Left lung (tissue), 4 donors: ENCODE measurements at regions not wholly inside any gene's neighbourhood (a gene's known extent, or its start where the extent isn't known, plus 50 kb on each side); places are given as distances from the start of the nearest gene placed in this dataset.

Source experiments
- ATAC-seq: fragments of 200-7000 bp; cut with Tn5 transposase; one replicate; pipeline ENCODE4 v1.9.1; 2020; ENCODE audit warnings: moderate library complexity
- DNase-seq, 4 donors: peaks; one replicate each; pipeline ENCODE4 v3.0.0-alpha.2; 2013 to 2020
- H3K27ac ChIP-seq, 2 donors: fragments of 200-600 bp; sonication (generic) in 1 of 2; one replicate each; pipeline versions ENCODE4 v1.5.0 to v1.8.0; 2020 to 2021
- H3K27me3 ChIP-seq, 2 donors: fragments of 200-600 bp; sonication (generic) in 1 of 2; one replicate each; pipeline versions ENCODE4 v1.5.0 to v1.8.0; 2020 to 2021
- H3K36me3 ChIP-seq, 2 donors: fragments of 200-600 bp; sonication (generic) in 1 of 2; one replicate each; pipeline versions ENCODE4 v1.5.0 to v1.8.0; 2020 to 2021
- H3K4me1 ChIP-seq, 2 donors: fragments of 200-600 bp; one replicate each; pipeline ENCODE4 v1.8.0; 2021
- H3K4me3 ChIP-seq, 2 donors: fragments of 200-600 bp; sonication (generic) in 1 of 2; one replicate each; pipeline versions ENCODE4 v1.5.0 to v1.8.0; 2020 to 2021; ENCODE audit warnings: mild to moderate bottlenecking in 1 of 2
- H3K9me3 ChIP-seq, 2 donors: fragments of 200-600 bp; sonication (generic) in 1 of 2; one replicate each; pipeline versions ENCODE4 v1.5.0 to v1.8.0; 2020 to 2021
- intact Hi-C, 2 donors: fragments of 100-400 bp; cut with DNase I; formaldehyde crosslinking; loops; one replicate each; pipeline versions ENCODE4 v1.11.2 to v1.14.2; 2022
- TF ChIP-seq, protein P1 (sequence below), 2 donors: fragments of 200-600 bp; sonication (generic) in 1 of 2; IDR thresholded peaks; one replicate each; pipeline versions ENCODE4 v1.5.0 to v1.8.0; 2021; ENCODE audit warnings: antibody characterized with exemption in 2 of 2
- donor health status: DM: no; HTN: yes; CAD: no.
- donor health status: DM: no; HTN: no; CAD: no.

DNA sequence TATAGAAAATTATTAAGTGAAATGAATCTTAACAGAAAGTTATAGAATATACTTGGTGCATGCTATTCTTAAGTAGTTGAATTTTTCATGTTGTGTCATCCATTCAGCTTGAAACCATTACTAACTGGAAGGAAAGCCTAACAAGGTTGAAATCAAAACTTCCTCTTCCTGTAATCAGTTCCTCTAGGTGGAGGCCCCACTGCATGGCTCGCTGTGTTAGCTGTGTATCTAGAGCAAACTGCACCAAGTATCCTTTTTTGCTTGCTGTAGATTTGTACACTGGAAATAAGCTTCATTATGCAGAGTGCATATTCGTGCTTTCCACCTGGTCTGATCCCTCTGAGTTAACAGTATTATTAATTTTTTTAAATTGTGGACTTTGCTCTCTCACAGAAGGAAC, 1146.1 kb downstream of the EFNB2 start:
- no peak overlapping the region for H3K4me3 ChIP-seq
- no peaks in the 10 kb centered on the region for H3K36me3 ChIP-seq
- H3K4me1 ChIP-seq = no peaks in the 10 kb centered on the region
- TF ChIP-seq, protein P1, sequence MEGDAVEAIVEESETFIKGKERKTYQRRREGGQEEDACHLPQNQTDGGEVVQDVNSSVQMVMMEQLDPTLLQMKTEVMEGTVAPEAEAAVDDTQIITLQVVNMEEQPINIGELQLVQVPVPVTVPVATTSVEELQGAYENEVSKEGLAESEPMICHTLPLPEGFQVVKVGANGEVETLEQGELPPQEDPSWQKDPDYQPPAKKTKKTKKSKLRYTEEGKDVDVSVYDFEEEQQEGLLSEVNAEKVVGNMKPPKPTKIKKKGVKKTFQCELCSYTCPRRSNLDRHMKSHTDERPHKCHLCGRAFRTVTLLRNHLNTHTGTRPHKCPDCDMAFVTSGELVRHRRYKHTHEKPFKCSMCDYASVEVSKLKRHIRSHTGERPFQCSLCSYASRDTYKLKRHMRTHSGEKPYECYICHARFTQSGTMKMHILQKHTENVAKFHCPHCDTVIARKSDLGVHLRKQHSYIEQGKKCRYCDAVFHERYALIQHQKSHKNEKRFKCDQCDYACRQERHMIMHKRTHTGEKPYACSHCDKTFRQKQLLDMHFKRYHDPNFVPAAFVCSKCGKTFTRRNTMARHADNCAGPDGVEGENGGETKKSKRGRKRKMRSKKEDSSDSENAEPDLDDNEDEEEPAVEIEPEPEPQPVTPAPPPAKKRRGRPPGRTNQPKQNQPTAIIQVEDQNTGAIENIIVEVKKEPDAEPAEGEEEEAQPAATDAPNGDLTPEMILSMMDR (IDR thresholded peaks at IDR 0.05) = no peak
- DNase-seq (no peak), ATAC-seq (no peak)
- H3K9me3 ChIP-seq = no peaks in the 10 kb centered on the region
- no peaks in the 10 kb centered on the region for H3K27me3 ChIP-seq
- no peak overlapping the region for H3K27ac ChIP-seq
- intact Hi-C loops = no loop called here

- TF ChIP-seq, protein P1 (IDR thresholded peaks at IDR 0.05) = no peak
- DNase-seq (no peak), ATAC-seq (no peak)
- no peak overlapping the region for H3K4me3 ChIP-seq
- no peak overlapping the region for H3K27ac ChIP-seq
- H3K27me3 ChIP-seq = no peaks in the 10 kb centered on the region
- H3K4me1 ChIP-seq = no peaks in the 10 kb centered on the region
- no peaks in the 10 kb centered on the region for H3K36me3 ChIP-seq
- intact Hi-C loops = no loop called here
- H3K9me3 ChIP-seq = no peaks in the 10 kb centered on the region
These were observed 1158.0 kb downstream of the EFNB2 start for GRCh38 chr13:105377452-105377851.

DNA sequence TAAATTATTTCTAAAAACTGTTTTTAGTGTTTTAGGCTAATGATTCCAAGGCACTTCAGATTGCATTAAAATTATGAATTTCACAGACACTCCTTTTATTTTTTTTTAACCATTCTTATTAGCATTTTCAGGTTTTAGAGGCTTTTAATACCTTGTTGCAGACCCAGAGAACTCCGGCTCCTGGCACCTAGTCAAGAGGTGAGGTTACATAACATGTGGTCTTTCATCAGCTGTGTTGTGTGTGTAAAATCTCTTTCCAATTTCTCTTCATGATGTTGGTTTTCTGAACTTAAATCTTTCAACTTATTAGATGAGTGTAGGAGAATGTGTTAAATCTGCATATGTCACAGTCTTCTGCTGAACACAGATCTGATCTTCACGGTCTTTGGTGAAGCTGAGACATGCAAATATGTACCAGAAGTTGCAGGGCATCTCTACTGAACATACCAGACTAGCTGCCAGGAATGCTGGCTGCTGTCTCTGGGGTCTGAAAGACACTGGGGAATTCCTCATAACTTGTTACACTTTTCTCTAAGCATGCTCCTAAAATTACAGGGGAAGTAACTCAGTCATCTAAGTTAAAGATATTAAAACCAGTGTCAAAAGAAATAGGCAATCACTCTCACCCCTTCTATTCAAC, 1165.3 kb downstream of the EFNB2 start:
- Histone ChIP-seq H3K27ac (no peak overlapping the region), H3K4me1 (no peaks in the 10 kb centered on the region), H3K36me3 (no peaks in the 10 kb centered on the region), H3K27me3 (no peaks in the 10 kb centered on the region), H3K9me3 (no peaks in the 10 kb centered on the region), H3K4me3 (no peak overlapping the region)
- TF ChIP-seq, protein P1 (IDR thresholded peaks at IDR 0.05) = no peak
- ATAC-seq = no peak
- no peak for DNase-seq
- intact Hi-C loops = no loop called here

DNA sequence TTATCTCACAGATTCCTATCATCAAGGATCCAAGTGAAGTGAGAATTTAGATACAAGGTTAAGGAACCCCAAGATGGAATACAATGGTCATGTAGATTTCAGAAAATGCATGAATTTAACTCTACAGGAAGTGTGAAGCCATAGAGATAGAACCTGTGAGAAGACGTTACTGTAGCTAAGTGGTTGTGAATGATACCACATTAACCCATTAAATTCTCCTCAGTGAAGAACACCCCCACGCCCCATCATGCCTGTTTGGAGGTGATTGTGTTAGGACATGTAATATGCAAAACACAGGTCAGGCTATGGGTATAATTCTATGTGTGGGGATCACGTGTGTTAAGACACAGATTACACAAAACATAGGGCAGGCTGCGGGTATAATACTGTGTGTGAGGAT, 1166.7 kb downstream of the EFNB2 start:
- Histone ChIP-seq H3K36me3 (no peaks in the 10 kb centered on the region), H3K4me3 (no peak overlapping the region), H3K27ac (no peak overlapping the region), H3K27me3 (no peaks in the 10 kb centered on the region), H3K4me1 (no peaks in the 10 kb centered on the region), H3K9me3 (no peaks in the 10 kb centered on the region)
- DNase-seq (no peak), ATAC-seq (no peak)
- TF ChIP-seq, protein P1 (IDR thresholded peaks at IDR 0.05) = no peak
- intact Hi-C loops = no loop called here

DNA sequence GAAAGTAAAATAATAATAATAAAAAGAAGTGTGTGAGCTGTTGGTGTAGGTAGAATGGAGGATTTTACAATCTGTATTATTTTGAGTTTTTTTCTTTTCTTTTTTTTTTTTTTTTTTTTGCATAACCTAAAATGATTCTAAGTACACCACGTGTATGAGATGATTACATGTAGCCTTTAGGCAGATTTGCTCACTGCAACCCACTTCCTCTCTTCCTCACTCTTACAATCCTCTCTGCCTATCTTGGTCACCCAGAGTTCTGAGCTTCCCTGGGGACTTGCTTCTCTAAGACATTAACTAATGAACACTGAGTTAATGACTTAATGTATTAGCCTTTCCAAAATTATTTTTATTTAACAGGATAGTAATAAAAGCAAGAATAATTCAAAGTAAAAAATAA, 1169.6 kb downstream of the EFNB2 start:
- intact Hi-C loops = no loop called here
- H3K36me3 ChIP-seq = no peaks in the 10 kb centered on the region
- H3K4me3 ChIP-seq = no peak overlapping the region
- no peak for DNase-seq
- TF ChIP-seq, protein P1 (IDR thresholded peaks at IDR 0.05) = no peak
- no peaks in the 10 kb centered on the region for H3K9me3 ChIP-seq
- H3K27ac ChIP-seq = no peak overlapping the region
- no peaks in the 10 kb centered on the region for H3K27me3 ChIP-seq
- no peak for ATAC-seq
- no peaks in the 10 kb centered on the region for H3K4me1 ChIP-seq
